ENCODE measurements at regions not wholly inside any gene's neighbourhood (a gene's known extent, or its start where the extent isn't known, plus 50 kb on each side); places are given as distances from the start of the nearest gene placed in this dataset.

DNA sequence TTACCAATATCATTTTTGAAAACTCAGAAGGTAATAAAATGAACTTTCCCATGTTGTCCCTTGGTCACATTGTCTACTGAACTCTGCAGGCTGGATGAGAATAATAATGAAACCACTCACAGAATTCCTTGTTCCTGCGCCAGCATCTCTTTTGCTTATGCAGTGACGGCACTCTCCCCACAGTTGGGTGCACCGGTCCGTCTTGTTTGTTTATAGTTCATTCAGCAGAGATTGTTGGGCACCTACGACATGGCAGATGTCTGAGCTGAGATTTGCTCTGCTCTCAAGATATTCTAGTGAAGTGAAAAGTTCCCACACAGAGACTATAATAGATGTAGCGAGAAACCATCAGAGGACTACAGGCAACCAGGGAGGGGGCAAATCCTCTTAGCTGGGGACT, 375.7 kb upstream of the CDH11 start:
- Histone ChIP-seq H3K9ac (replicated peaks in 1 of 4; ENCODE audit: extremely low read depth in 1 of 4, low read depth in 3 of 4, low read length in 3 of 4) (no peak overlapping the region), H2AK5ac (ENCODE audit: low read depth, low read length) (no peak overlapping the region), H3K36me3 (ENCODE audit: control insufficient read depth in 2 of 4, insufficient read depth in 4 of 4, low read length in 3 of 4) (no peaks in the 10 kb centered on the region), H3K79me1 (ENCODE audit: low read depth, low read length) (no peaks in the 10 kb centered on the region), H3K14ac (ENCODE audit: insufficient read length) (no peak overlapping the region), H3K4me1 (replicated peaks in 1 of 4; ENCODE audit: control insufficient read depth in 3 of 4, insufficient read depth in 4 of 4, low read length in 3 of 4) (peaks cover 0 to 13% (median 8%) of the 10 kb centered on the region in 4 experiments; a peak in 4 of 7 replicates), H3K4me3 (ENCODE audit: extremely low read depth in 1 of 4, insufficient read depth in 2 of 4, low read depth in 3 of 4, low read length in 4 of 4) (no peak overlapping the region), H3K23me2 (ENCODE audit: low read depth, low read length) (no peaks in the 10 kb centered on the region; the same call in 1 of the 2 replicates), H3K27ac (ENCODE audit: low read depth, low read length) (no peak overlapping the region), H3K79me2 (ENCODE audit: control insufficient read depth in 1 of 2, insufficient read depth in 2 of 2, low read length in 2 of 2) (no peaks in the 10 kb centered on the region), H3K18ac (ENCODE audit: extremely low read depth, low read length) (no peak overlapping the region), H3K56ac (replicated peaks; ENCODE audit: insufficient read length, low read depth, low read length) (no peak overlapping the region), H3K4me2 (ENCODE audit: insufficient read depth in 1 of 2, low read depth in 2 of 2, low read length in 2 of 2) (no peak overlapping the region), H2BK12ac (ENCODE audit: low read depth, low read length) (no peak overlapping the region), H2BK120ac (replicated peaks; ENCODE audit: low read depth, low read length) (no peak overlapping the region), H3K4ac (replicated peaks; ENCODE audit: insufficient read length, low read depth, low read length) (no peak overlapping the region), H4K20me1 (replicated peaks in 1 of 2; ENCODE audit: control insufficient read depth in 1 of 2, insufficient read depth in 2 of 2, low read length in 2 of 2) (no peaks in the 10 kb centered on the region), H3K9me3 (ENCODE audit: insufficient read depth in 2 of 2, low read depth in 1 of 2, low read length in 1 of 2) (no peaks in the 10 kb centered on the region), H4K91ac (replicated peaks; ENCODE audit: insufficient read length, low read length) (no peak overlapping the region), H2BK5ac (ENCODE audit: low read depth, low read length) (no peak overlapping the region), H4K8ac (ENCODE audit: extremely low read depth, insufficient read depth, low read length) (no peak overlapping the region), H4K5ac (ENCODE audit: insufficient read length, low read depth, low read length) (no peak overlapping the region), H2BK15ac (ENCODE audit: low read length) (no peak overlapping the region), H2BK20ac (ENCODE audit: low read length) (no peak overlapping the region), H3K27me3 (replicated peaks in 1 of 4; ENCODE audit: control insufficient read depth in 3 of 4, extremely low read depth in 1 of 4, insufficient read depth in 3 of 4, low read length in 3 of 4) (no peaks in the 10 kb centered on the region), H2AFZ (ENCODE audit: low read length) (no peak overlapping the region), H3K23ac (ENCODE audit: insufficient read length) (no peak overlapping the region)
- 90% methylated on average over 6 of the region's 6 CpGs; no CpG with 5 or more reads in 1 of the 2 experiments for WGBS, 2 experiments (ENCODE audit: extremely low coverage in 1 of 2, insufficient coverage in 1 of 2, insufficient read length in 1 of 2, insufficient replicate concordance in 2 of 2, low coverage in 1 of 2, low lambda C conversion rate in 2 of 2, missing lambda C conversion rate in 1 of 2)
- no peak for FAIRE-seq
- ChIA-PET CTCF (ENCODE audit: partially characterized antibody) (interaction anchor here (0.5 to 0.7 kb wide), 2 partner anchors 69 to 1867 kb away, joined by 3 to 4 read pairs; no protein-coding TSS in a partner anchor), POLR2A (ENCODE audit: partially characterized antibody) (no interaction called here)
- DNase-seq (ENCODE audit: low read depth in 1 of 2, low spot score in 2 of 2), result no peak
- TF ChIP-seq JUN (IDR thresholded peaks at IDR 0.05; ENCODE audit: low read depth, low read length) (no peak), MAFK (IDR thresholded peaks at IDR 0.05; ENCODE audit: low read depth, low read length) (no peak), RFX5 (IDR thresholded peaks at IDR 0.05; ENCODE audit: borderline replicate concordance, low read depth, low read length) (no peak), TCF12 (IDR thresholded peaks at IDR 0.05; ENCODE audit: low read depth, low read length) (no peak), GTF2F1 (IDR thresholded peaks at IDR 0.05; ENCODE audit: borderline replicate concordance, low read depth, low read length) (no peak), ASH2L (IDR thresholded peaks at IDR 0.05; ENCODE audit: low read length) (no peak), CHD2 (IDR thresholded peaks at IDR 0.05; ENCODE audit: low read length) (no peak), ZNF274 (IDR thresholded peaks at IDR 0.05; ENCODE audit: borderline replicate concordance, extremely low read depth, low read length) (no peak), SRF (IDR thresholded peaks at IDR 0.05; ENCODE audit: low read depth, low read length) (no peak), BCL11A (IDR thresholded peaks at IDR 0.05; ENCODE audit: low read depth in 2 of 2, low read length in 2 of 2) (no peak), NRF1 (IDR thresholded peaks at IDR 0.05; ENCODE audit: low read depth, low read length) (no peak)
- TF ChIP-seq, protein P1, sequence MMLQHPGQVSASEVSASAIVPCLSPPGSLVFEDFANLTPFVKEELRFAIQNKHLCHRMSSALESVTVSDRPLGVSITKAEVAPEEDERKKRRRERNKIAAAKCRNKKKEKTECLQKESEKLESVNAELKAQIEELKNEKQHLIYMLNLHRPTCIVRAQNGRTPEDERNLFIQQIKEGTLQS (IDR thresholded peaks at IDR 0.05; ENCODE audit: insufficient read depth, low read depth, low read length), result no peak
- TF ChIP-seq, protein P2, sequence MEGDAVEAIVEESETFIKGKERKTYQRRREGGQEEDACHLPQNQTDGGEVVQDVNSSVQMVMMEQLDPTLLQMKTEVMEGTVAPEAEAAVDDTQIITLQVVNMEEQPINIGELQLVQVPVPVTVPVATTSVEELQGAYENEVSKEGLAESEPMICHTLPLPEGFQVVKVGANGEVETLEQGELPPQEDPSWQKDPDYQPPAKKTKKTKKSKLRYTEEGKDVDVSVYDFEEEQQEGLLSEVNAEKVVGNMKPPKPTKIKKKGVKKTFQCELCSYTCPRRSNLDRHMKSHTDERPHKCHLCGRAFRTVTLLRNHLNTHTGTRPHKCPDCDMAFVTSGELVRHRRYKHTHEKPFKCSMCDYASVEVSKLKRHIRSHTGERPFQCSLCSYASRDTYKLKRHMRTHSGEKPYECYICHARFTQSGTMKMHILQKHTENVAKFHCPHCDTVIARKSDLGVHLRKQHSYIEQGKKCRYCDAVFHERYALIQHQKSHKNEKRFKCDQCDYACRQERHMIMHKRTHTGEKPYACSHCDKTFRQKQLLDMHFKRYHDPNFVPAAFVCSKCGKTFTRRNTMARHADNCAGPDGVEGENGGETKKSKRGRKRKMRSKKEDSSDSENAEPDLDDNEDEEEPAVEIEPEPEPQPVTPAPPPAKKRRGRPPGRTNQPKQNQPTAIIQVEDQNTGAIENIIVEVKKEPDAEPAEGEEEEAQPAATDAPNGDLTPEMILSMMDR (IDR thresholded peaks at IDR 0.05; ENCODE audit: control extremely low read depth in 1 of 3, insufficient read depth in 1 of 3, low read depth in 1 of 3, low read length in 3 of 3), result no peak

Measured in H1 (cell line).